ENCODE measurements at regions not wholly inside any gene's neighbourhood (a gene's known extent, or its start where the extent isn't known, plus 50 kb on each side); places are given as distances from the start of the nearest gene placed in this dataset.
A peak's percentile ranks its signal among the peaks of the same experiment; 100 is the strongest.

GRCh38 chr3:64395490-64395889 is 170.2 kb upstream of the PRICKLE2 start:
- no peaks in the 10 kb centered on the region for H3K4me1 ChIP-seq (ENCODE audit: control insufficient read depth in 1 of 2, insufficient read depth in 2 of 2, low read length in 2 of 2)
- no peak overlapping the region for H3K9ac ChIP-seq (ENCODE audit: insufficient read depth, low read length, poor library complexity, severe bottlenecking)
- H3K4me2 ChIP-seq (replicated peaks; ENCODE audit: extremely low read depth, low read length, poor library complexity, severe bottlenecking), result no peak overlapping the region
- Mint-ChIP-seq H3K27ac (no peak overlapping the region), H3K9me3 (no peaks in the 10 kb centered on the region), H3K4me1 (no peaks in the 10 kb centered on the region), H3K4me3 (no peak overlapping the region), H3K36me3 (no peaks in the 10 kb centered on the region), H3K27me3 (ENCODE audit: low read depth in 3 of 3) (peaks cover 0 to 4% (median 1%) of the 10 kb centered on the region in 3 donors)
- H3K36me3 ChIP-seq (replicated peaks in 1 of 2; ENCODE audit: control insufficient read depth in 1 of 2, insufficient read depth in 2 of 2, low read length in 2 of 2), result no peaks in the 10 kb centered on the region
- no peak overlapping the region for H3K27ac ChIP-seq (ENCODE audit: low read depth in 1 of 2, low read length in 2 of 2)
- H4K20me1 ChIP-seq (ENCODE audit: insufficient read depth, low read length), result no peaks in the 10 kb centered on the region
- TF ChIP-seq CTCF (IDR thresholded peaks at IDR 0.05), result no peak
- no peaks in the 10 kb centered on the region for H3K79me2 ChIP-seq (ENCODE audit: insufficient read depth, low read length)
- 94% methylated on average over 2 of the region's 2 CpGs for WGBS (ENCODE audit: insufficient coverage)
- no peaks in the 10 kb centered on the region for H3K27me3 ChIP-seq (ENCODE audit: control insufficient read depth in 2 of 2, insufficient read depth in 2 of 2, low read length in 2 of 2)
- H2AFZ ChIP-seq (ENCODE audit: insufficient read depth, low read depth, low read length, poor library complexity, severe bottlenecking), result no peak overlapping the region
- H3K4me3 ChIP-seq (replicated peaks in 1 of 3; ENCODE audit: low read depth in 2 of 3, low read length in 3 of 3), result no peak overlapping the region
- H3K9me3 ChIP-seq (replicated peaks in 1 of 2; ENCODE audit: control insufficient read depth in 1 of 2, insufficient read depth in 1 of 2, low read length in 2 of 2), result no peaks in the 10 kb centered on the region
- intact Hi-C loops (cut with micrococcal nuclease), result no loop called here
- DNase-seq, result no peak

- intact Hi-C loops (cut with micrococcal nuclease), result no loop called here
- no peak for TF ChIP-seq CTCF (IDR thresholded peaks at IDR 0.05)
- no peaks in the 10 kb centered on the region for H3K27me3 ChIP-seq (ENCODE audit: control insufficient read depth in 2 of 2, insufficient read depth in 2 of 2, low read length in 2 of 2)
- no peak overlapping the region for H3K4me3 Mint-ChIP-seq
- no peak for DNase-seq
- peak overlapping the region in 1 of 7 donors; percentile 66 for H3K27ac Mint-ChIP-seq
- no peaks in the 10 kb centered on the region for H3K36me3 Mint-ChIP-seq
- H3K36me3 ChIP-seq (replicated peaks in 1 of 2; ENCODE audit: control insufficient read depth in 1 of 2, insufficient read depth in 2 of 2, low read length in 2 of 2), result no peaks in the 10 kb centered on the region
- H3K9me3 ChIP-seq (replicated peaks in 1 of 2; ENCODE audit: control insufficient read depth in 1 of 2, insufficient read depth in 1 of 2, low read length in 2 of 2), result no peaks in the 10 kb centered on the region
- H4K20me1 ChIP-seq (ENCODE audit: insufficient read depth, low read length), result no peaks in the 10 kb centered on the region
- H3K27ac ChIP-seq (ENCODE audit: low read depth in 1 of 2, low read length in 2 of 2), result no peak overlapping the region
- H3K4me2 ChIP-seq (replicated peaks; ENCODE audit: extremely low read depth, low read length, poor library complexity, severe bottlenecking), result no peak overlapping the region
- WGBS (ENCODE audit: insufficient coverage), result 100% methylated on average over 1 of the region's 5 CpGs
- peaks cover 0 to 2% (median 0%) of the 10 kb centered on the region in 7 donors for H3K9me3 Mint-ChIP-seq
- no peaks in the 10 kb centered on the region for H3K4me1 Mint-ChIP-seq
- no peaks in the 10 kb centered on the region for H3K4me1 ChIP-seq (ENCODE audit: control insufficient read depth in 1 of 2, insufficient read depth in 2 of 2, low read length in 2 of 2)
- no peak overlapping the region for H3K9ac ChIP-seq (ENCODE audit: insufficient read depth, low read length, poor library complexity, severe bottlenecking)
- peaks cover 0 to 4% (median 0%) of the 10 kb centered on the region in 3 donors for H3K27me3 Mint-ChIP-seq (ENCODE audit: low read depth in 3 of 3)
- no peak overlapping the region for H2AFZ ChIP-seq (ENCODE audit: insufficient read depth, low read depth, low read length, poor library complexity, severe bottlenecking)
- H3K79me2 ChIP-seq (ENCODE audit: insufficient read depth, low read length), result no peaks in the 10 kb centered on the region
- no peak overlapping the region for H3K4me3 ChIP-seq (replicated peaks in 1 of 3; ENCODE audit: low read depth in 2 of 3, low read length in 3 of 3)
Observed at GRCh38 chr3:64393193-64393592, 167.9 kb upstream of the PRICKLE2 start.

Data from CD14-positive monocyte (primary cell).